DOHH2 (cell line): ENCODE measurements at regions not wholly inside any gene's neighbourhood (a gene's known extent, or its start where the extent isn't known, plus 50 kb on each side); places are given as distances from the start of the nearest gene placed in this dataset.

ENCODE experiments used
- EZH2phosphoT487 ChIP-seq: fragments of 200-600 bp; sonication (generic); IDR thresholded peaks from 2 replicates; pipeline ENCODE4 v1.6.1; 2017; ENCODE audit warnings: borderline replicate concordance, mild to moderate bottlenecking, antibody characterized with exemption, low read length, moderate library complexity, mixed read lengths
- TF ChIP-seq, protein P1 (sequence below): fragments of 200-600 bp; sonication (generic); IDR thresholded peaks from one replicate; pipeline ENCODE4 v1.5.1; 2014; ENCODE audit warnings: antibody characterized with exemption, mild to moderate bottlenecking, low read depth, low read length; ENCODE audit not compliant: poor library complexity, severe bottlenecking

DNA sequence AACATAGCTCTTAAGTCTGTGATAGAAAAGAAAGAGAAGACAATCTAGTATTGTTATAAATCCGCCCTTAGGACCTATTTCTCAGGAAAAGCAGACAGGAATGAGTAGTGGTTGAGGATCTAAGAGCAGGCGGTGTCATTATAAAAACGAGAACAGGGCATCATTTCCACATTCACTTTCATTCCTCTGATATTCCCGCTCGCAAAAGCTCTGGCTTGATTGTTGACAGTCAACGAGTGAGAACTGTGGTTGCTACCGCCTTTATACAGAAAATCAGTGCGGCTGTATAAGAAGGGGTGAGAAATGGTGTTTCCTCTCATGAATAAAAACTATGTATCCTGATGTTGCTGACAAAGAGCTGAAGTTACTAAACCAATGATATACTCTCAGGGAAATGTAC is 1409.6 kb upstream of the WWC1 start:
- TF ChIP-seq, protein P1, sequence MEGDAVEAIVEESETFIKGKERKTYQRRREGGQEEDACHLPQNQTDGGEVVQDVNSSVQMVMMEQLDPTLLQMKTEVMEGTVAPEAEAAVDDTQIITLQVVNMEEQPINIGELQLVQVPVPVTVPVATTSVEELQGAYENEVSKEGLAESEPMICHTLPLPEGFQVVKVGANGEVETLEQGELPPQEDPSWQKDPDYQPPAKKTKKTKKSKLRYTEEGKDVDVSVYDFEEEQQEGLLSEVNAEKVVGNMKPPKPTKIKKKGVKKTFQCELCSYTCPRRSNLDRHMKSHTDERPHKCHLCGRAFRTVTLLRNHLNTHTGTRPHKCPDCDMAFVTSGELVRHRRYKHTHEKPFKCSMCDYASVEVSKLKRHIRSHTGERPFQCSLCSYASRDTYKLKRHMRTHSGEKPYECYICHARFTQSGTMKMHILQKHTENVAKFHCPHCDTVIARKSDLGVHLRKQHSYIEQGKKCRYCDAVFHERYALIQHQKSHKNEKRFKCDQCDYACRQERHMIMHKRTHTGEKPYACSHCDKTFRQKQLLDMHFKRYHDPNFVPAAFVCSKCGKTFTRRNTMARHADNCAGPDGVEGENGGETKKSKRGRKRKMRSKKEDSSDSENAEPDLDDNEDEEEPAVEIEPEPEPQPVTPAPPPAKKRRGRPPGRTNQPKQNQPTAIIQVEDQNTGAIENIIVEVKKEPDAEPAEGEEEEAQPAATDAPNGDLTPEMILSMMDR, result no peak
- TF ChIP-seq EZH2phosphoT487, result no peak
